Osteocyte (in vitro differentiated cells): ENCODE measurements at regions not wholly inside any gene's neighbourhood (a gene's known extent, or its start where the extent isn't known, plus 50 kb on each side); places are given as distances from the start of the nearest gene placed in this dataset.

Experiments
- DNase-seq: peaks from one replicate; pipeline ENCODE4 v3.0.0; 2021; ENCODE audit warnings: mixed read lengths; ENCODE audit not compliant: unreplicated experiment; ENCODE audit errors: extremely low spot score
- H3K27ac Mint-ChIP-seq: one replicate; pipeline ENCODE4 v1.8.0; 2021; ENCODE audit warnings: mild to moderate bottlenecking, mixed read lengths; ENCODE audit not compliant: unreplicated experiment
- H3K27me3 Mint-ChIP-seq: one replicate; pipeline ENCODE4 v1.8.0; 2021; ENCODE audit warnings: mixed read lengths; ENCODE audit not compliant: unreplicated experiment
- H3K36me3 Mint-ChIP-seq: one replicate; pipeline ENCODE4 v1.8.0; 2021; ENCODE audit warnings: mixed read lengths; ENCODE audit not compliant: unreplicated experiment
- H3K4me1 Mint-ChIP-seq: one replicate; pipeline ENCODE4 v1.8.0; 2021; ENCODE audit warnings: mixed read lengths; ENCODE audit not compliant: unreplicated experiment
- H3K4me3 Mint-ChIP-seq: one replicate; pipeline ENCODE4 v1.8.0; 2021; ENCODE audit warnings: mild to moderate bottlenecking, moderate library complexity, mixed read lengths; ENCODE audit not compliant: unreplicated experiment
- H3K9me3 Mint-ChIP-seq: one replicate; pipeline ENCODE4 v1.8.0; 2021; ENCODE audit warnings: mixed read lengths; ENCODE audit not compliant: unreplicated experiment
- TF ChIP-seq, protein P1 (sequence below): fragments of 200-600 bp; sonication (generic); IDR thresholded peaks from 2 replicates; pipeline ENCODE4 v1.5.0; 2021; ENCODE audit warnings: antibody characterized with exemption, mild to moderate bottlenecking, moderate library complexity

DNA sequence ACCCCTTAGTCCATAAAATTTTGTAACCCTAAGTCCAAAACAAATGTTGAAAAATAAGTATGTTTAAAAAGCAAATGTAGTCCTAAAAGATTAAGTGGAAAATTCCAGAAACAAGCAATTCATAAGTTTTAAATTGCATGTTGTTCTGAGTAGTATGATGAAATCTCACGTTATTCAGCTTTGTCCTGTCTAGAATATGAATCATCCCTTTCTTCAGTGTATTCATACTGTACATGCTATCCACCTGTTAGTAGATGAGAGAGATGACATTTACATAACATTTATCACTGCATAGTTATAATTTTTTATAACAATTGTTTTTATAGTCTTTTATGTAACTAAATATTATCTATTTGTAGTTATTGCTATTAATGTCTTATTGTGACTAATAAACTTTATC, 622.3 kb upstream of the CHORDC1 start:
- Mint-ChIP-seq H3K27ac (no peak overlapping the region), H3K4me3 (no peak overlapping the region), H3K27me3 (peaks cover 5% of the 10 kb centered on the region), H3K36me3 (no peaks in the 10 kb centered on the region), H3K9me3 (no peaks in the 10 kb centered on the region), H3K4me1 (no peaks in the 10 kb centered on the region)
- TF ChIP-seq, protein P1, sequence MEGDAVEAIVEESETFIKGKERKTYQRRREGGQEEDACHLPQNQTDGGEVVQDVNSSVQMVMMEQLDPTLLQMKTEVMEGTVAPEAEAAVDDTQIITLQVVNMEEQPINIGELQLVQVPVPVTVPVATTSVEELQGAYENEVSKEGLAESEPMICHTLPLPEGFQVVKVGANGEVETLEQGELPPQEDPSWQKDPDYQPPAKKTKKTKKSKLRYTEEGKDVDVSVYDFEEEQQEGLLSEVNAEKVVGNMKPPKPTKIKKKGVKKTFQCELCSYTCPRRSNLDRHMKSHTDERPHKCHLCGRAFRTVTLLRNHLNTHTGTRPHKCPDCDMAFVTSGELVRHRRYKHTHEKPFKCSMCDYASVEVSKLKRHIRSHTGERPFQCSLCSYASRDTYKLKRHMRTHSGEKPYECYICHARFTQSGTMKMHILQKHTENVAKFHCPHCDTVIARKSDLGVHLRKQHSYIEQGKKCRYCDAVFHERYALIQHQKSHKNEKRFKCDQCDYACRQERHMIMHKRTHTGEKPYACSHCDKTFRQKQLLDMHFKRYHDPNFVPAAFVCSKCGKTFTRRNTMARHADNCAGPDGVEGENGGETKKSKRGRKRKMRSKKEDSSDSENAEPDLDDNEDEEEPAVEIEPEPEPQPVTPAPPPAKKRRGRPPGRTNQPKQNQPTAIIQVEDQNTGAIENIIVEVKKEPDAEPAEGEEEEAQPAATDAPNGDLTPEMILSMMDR: no peak
- no peak for DNase-seq

DNA sequence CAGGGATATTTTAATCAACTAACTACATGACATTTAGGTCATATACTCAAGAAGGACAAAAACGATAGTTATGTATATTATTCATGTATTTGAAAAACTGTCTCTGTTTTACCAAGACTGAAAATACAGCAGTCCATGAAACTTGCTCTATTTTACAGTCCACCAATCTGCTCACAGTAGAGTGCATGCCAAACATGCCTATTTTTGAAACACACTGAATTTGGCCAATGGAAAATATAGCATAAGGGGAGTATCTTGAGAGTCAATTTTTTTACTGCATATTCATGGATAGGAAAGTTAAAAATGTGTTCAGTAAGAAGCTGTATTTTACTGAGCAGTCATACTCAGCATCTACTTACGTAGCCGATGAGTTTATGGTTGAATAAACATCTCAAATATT, 621.2 kb upstream of the CHORDC1 start:
- TF ChIP-seq, protein P1: no peak
- no peak overlapping the region for H3K4me3 Mint-ChIP-seq
- no peak for DNase-seq
- H3K27ac Mint-ChIP-seq: no peak overlapping the region
- no peaks in the 10 kb centered on the region for H3K9me3 Mint-ChIP-seq
- no peaks in the 10 kb centered on the region for H3K36me3 Mint-ChIP-seq
- H3K27me3 Mint-ChIP-seq: peaks cover 5% of the 10 kb centered on the region
- H3K4me1 Mint-ChIP-seq: no peaks in the 10 kb centered on the region

DNA sequence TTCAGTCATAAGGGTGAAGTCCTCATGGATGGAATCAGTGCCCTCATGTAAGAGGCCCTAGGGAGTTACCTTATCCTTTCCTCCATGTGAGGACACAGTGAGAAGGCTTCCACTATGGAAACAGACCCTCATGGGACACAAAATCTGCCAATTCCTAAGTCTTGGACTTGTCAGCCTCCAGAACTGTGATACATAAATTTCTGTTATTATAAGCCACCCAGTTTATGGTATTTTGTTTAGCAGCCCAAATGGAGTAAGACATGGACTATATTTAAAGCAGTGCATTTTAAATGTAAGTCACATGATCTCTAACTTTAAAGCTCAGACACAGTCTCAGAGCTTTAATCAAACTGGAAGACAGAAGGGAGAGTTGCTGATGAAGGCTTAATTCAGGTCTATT, 619.8 kb upstream of the CHORDC1 start:
- Mint-ChIP-seq H3K4me3 (no peak overlapping the region), H3K4me1 (no peaks in the 10 kb centered on the region), H3K36me3 (no peaks in the 10 kb centered on the region), H3K27me3 (peaks cover 8% of the 10 kb centered on the region), H3K9me3 (no peaks in the 10 kb centered on the region), H3K27ac (no peak overlapping the region)
- no peak for DNase-seq
- TF ChIP-seq, protein P1: no peak

DNA sequence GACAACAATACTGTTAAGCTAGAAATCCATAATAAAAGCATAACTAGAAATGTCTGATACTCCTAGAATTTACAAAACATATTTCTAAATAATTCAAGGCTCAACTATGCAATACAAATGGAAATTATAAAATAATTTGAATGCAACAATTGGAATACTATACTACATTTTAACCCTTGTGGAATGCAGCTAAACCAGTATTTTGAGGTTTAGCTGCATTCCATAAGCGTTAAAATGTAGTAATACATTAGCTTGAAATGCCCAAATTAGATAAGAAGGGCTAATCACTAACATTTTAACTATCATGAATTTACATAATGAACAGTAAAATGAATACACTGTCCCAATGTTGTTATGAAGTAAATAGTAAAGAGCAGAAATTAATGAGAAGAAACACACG, 617.2 kb upstream of the CHORDC1 start:
- TF ChIP-seq, protein P1: no peak
- no peaks in the 10 kb centered on the region for H3K9me3 Mint-ChIP-seq
- no peak for DNase-seq

DNA sequence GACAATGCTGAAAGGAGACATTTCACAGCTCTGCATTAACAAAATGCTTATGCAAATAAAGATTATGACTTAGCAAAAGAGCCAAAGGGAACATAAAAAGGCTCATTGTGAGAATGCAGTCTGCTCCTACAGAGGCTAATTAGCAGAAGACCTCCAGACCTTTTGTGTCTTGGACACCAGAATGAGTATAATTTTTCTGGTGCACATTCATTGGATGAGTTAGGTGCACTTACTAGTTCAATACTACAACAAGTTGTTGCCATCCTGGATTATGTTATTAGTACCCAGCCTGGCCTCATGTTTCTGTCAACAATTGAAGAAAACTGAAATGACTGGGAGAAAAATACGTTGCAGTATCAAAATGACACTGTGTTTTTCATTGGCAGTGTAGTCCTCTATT, 613.2 kb upstream of the CHORDC1 start:
- peaks cover 6% of the 10 kb centered on the region for H3K27me3 Mint-ChIP-seq
- no peaks in the 10 kb centered on the region for H3K9me3 Mint-ChIP-seq
- TF ChIP-seq, protein P1: no peak
- no peaks in the 10 kb centered on the region for H3K4me1 Mint-ChIP-seq
- H3K4me3 Mint-ChIP-seq: no peak overlapping the region
- no peak for DNase-seq
- H3K36me3 Mint-ChIP-seq: no peaks in the 10 kb centered on the region
- H3K27ac Mint-ChIP-seq: no peak overlapping the region

More for the DNA sequence above, 617.2 kb upstream of the CHORDC1 start:
- Mint-ChIP-seq H3K36me3 (no peaks in the 10 kb centered on the region), H3K27me3 (peaks cover 8% of the 10 kb centered on the region), H3K4me1 (no peaks in the 10 kb centered on the region), H3K4me3 (no peak overlapping the region), H3K27ac (no peak overlapping the region)
